HG03432 (cell line): ENCODE measurements at regions not wholly inside any gene's neighbourhood (a gene's known extent, or its start where the extent isn't known, plus 50 kb on each side); places are given as distances from the start of the nearest gene placed in this dataset.

Source experiments
- ATAC-seq: cut with Tn5 transposase; IDR thresholded peaks from one replicate; pipeline ENCODE4 v1.9.1; 2021; ENCODE audit warnings: mild to moderate bottlenecking, moderate library complexity; ENCODE audit not compliant: unreplicated experiment

GRCh38 chr11:91194546-91194945 lies 971.7 kb upstream of the CHORDC1 start:
- ATAC-seq = no peak

- ATAC-seq = no peak
These were observed 965.6 kb upstream of the CHORDC1 start for GRCh38 chr11:91188484-91188883.

GRCh38 chr11:91187314-91187713 lies 964.5 kb upstream of the CHORDC1 start:
- ATAC-seq = no peak

- ATAC-seq = no peak
These were observed 955.5 kb upstream of the CHORDC1 start for GRCh38 chr11:91178366-91178765.

- ATAC-seq = no peak
These were observed 951.9 kb upstream of the CHORDC1 start for GRCh38 chr11:91174734-91175133.

- ATAC-seq = no peak
These were observed 951.3 kb upstream of the CHORDC1 start for GRCh38 chr11:91174193-91174592.

- ATAC-seq = no peak
These were observed 950.9 kb upstream of the CHORDC1 start for GRCh38 chr11:91173701-91174100.

GRCh38 chr11:91170711-91171110 lies 947.9 kb upstream of the CHORDC1 start:
- no peak for ATAC-seq

GRCh38 chr11:91164452-91164822 lies 941.6 kb upstream of the CHORDC1 start:
- no peak for ATAC-seq

- ATAC-seq = no peak
These were observed 941.0 kb upstream of the CHORDC1 start for GRCh38 chr11:91163619-91164451.

- no peak for ATAC-seq
These were observed 937.8 kb upstream of the CHORDC1 start for GRCh38 chr11:91160661-91161060.

- no peak for ATAC-seq
These were observed 936.2 kb upstream of the CHORDC1 start for GRCh38 chr11:91158891-91159537.

- no peak for ATAC-seq
These were observed 935.4 kb upstream of the CHORDC1 start for GRCh38 chr11:91158297-91158696.

- no peak for ATAC-seq
These were observed 933.2 kb upstream of the CHORDC1 start for GRCh38 chr11:91156041-91156440.

- no peak for ATAC-seq
These were observed 925.0 kb upstream of the CHORDC1 start for GRCh38 chr11:91147885-91148284.

- ATAC-seq = no peak
These were observed 918.8 kb upstream of the CHORDC1 start for GRCh38 chr11:91141655-91142054.

GRCh38 chr11:91136631-91137030 lies 913.8 kb upstream of the CHORDC1 start:
- no peak for ATAC-seq

GRCh38 chr11:91133361-91133760 lies 910.5 kb upstream of the CHORDC1 start:
- no peak for ATAC-seq

GRCh38 chr11:91129596-91129995 lies 906.7 kb upstream of the CHORDC1 start:
- no peak for ATAC-seq

- no peak for ATAC-seq
These were observed 901.5 kb upstream of the CHORDC1 start for GRCh38 chr11:91124363-91124762.

GRCh38 chr11:91115116-91115515 lies 892.3 kb upstream of the CHORDC1 start:
- no peak for ATAC-seq

- no peak for ATAC-seq
These were observed 881.4 kb upstream of the CHORDC1 start for GRCh38 chr11:91104237-91104636.
